ENCODE measurements at regions not wholly inside any gene's neighbourhood (a gene's known extent, or its start where the extent isn't known, plus 50 kb on each side); places are given as distances from the start of the nearest gene placed in this dataset.
"Not testable (repeated sequence)": the region's sequence is repeated elsewhere in the genome, so short reads cannot be mapped to it uniquely, and the experiment has no call there.

DNA sequence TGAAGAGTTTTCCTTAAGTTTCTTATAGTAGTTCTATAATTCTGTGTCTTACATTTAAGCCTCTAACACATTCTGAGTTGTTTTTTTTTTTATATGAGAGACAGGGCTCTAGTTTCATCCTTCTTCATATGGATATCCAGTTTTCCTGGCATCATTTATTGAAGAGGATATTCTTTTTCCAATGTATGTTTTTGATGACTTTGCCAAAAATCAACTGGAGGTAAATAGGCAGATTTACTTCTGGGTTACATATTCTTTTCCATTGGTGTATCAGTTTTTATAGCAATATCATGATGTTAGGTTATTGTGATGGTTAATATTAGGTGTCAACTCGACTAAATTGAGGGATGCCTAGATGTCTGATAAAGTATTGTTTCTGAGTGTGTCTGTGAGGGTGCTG lies 650.7 kb upstream of the GRID2 start:
- no peak for DNase-seq (ENCODE audit: low spot score)

- DNase-seq (ENCODE audit: low spot score) = no peak
Measured at GRCh38 chr4:91681091-91681490, 622.7 kb upstream of the GRID2 start.

DNA sequence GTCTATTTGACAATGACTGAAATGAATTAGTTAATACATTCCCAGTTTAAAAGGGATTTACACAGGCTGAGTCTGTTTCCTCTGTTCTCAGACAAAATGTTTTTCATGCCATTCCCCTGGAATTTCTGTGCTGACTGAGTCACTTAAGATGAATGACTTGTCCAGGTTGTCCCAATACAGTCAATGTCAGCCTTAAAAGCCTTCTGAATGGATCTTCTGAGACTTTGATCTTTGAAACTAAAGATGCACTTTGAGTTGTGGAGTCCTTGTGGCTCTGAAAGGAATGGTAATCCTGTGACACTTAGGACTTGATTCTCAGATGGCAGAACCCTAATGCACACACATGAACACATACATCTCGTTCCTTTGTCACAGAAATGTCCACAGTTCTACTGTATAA lies 622.2 kb upstream of the GRID2 start:
- DNase-seq (ENCODE audit: low spot score) = no peak

GRCh38 chr4:91684955-91685354 lies 618.8 kb upstream of the GRID2 start:
- DNase-seq (ENCODE audit: low spot score) = no peak

- DNase-seq (ENCODE audit: low spot score) = no peak
Measured at GRCh38 chr4:91688413-91688812, 615.4 kb upstream of the GRID2 start.

GRCh38 chr4:91699691-91700090 lies 604.1 kb upstream of the GRID2 start:
- not testable (repeated sequence) for DNase-seq (ENCODE audit: low spot score)

GRCh38 chr4:91729851-91730250 lies 573.9 kb upstream of the GRID2 start:
- DNase-seq (ENCODE audit: low spot score) = no peak

DNA sequence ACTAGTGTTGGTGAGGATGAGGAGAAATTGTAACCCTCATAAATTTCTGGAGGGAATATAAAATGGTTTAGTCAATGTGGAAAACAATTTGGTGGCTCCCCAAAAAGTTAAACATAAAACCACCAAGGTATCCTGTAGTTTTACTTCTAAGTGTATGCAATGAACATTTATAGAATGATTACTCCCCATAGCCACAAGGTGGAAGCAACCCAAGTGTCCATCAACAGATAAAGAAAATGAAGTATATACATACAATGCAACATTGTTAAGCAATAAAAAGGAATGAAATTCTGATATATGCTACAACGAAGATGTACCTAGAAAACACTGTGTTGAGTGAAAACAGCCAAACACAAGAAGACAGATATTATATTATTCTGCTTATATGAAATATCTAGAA lies 569.1 kb upstream of the GRID2 start:
- peak; percentile 64 for DNase-seq (ENCODE audit: low spot score)

- not testable (repeated sequence) for DNase-seq (ENCODE audit: low spot score)
Measured at GRCh38 chr4:91738831-91739230, 564.9 kb upstream of the GRID2 start.

DNA sequence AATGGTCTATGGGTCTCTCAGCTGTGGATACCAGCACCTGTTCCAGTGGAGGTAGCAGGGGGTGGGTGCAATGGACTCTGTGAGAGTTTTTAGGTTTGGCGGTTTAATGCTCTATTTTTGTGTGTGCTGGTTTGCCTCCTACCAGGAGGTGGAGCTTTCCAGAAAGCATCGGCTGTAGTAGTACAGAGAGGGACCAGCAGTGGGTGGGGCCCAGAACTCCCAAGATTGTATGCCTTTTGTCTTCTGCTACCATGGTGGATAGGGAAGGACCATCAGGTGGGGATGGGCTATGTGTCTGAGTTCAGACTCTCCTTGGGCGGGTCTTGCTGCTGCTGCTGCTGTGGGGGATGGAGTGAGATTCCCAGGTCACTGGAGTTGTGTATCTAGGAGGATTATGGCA lies 557.2 kb upstream of the GRID2 start:
- DNase-seq (ENCODE audit: low spot score) = no peak

DNA sequence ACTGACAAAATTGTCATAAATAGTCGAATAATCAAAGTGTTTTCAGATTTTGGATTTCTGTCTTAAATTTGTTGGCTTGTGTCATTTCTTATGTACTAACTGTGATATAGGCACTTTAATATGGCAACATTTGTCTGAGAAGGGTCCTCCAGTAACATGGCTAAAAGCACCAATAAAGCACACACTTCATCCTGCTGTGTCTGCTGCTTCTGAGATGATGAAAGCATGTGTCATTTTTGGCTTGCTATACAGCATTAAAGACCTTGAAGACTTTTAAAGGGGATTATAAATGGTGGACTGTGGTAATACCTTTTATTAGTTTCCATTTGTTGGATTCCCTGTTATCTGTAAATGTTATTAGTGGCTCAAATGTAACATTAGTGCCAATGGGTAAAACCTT lies 551.8 kb upstream of the GRID2 start:
- no peak for DNase-seq (ENCODE audit: low spot score)

DNA sequence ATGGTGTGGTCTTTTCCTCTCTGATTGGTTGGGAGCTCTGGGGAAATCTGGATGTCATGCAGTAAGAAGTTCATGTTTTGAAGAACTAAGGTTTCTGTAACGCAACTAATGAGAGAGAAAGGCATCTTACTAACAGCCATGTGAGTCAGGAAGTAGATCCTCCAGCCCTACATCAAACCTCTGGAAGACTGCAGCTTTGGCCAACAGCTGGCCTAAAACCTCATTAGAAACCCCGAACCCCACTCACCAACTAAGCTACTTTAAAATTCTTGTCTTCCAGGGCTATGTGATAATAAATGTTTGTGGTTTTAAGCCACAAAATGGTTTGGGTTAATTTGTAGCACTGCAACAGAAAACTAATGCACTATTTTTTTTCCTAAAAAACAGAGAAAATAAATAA lies 549.0 kb upstream of the GRID2 start:
- DNase-seq (ENCODE audit: low spot score) = no peak

GRCh38 chr4:91758487-91758886 lies 545.3 kb upstream of the GRID2 start:
- DNase-seq (ENCODE audit: low spot score) = peak; percentile 38

DNA sequence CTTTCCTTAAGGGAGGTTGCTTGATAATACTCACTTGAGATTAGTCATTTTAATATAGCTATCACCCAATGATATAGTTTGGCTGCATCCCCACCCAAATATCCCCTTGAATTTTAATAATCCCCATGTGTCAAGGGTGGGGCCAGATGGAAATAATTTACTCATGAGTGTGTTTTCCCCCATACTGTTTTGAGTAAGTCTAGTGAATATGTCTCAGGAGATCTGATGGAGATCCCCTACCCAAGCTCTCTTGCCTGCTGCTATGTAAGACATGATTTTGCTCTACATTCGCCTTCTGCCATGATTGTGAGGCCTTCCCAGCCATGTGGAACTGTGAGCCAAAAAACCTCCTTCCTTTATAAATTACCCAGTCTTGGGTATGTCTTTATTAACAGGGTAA lies 539.7 kb upstream of the GRID2 start:
- no peak for DNase-seq (ENCODE audit: low spot score)

DNA sequence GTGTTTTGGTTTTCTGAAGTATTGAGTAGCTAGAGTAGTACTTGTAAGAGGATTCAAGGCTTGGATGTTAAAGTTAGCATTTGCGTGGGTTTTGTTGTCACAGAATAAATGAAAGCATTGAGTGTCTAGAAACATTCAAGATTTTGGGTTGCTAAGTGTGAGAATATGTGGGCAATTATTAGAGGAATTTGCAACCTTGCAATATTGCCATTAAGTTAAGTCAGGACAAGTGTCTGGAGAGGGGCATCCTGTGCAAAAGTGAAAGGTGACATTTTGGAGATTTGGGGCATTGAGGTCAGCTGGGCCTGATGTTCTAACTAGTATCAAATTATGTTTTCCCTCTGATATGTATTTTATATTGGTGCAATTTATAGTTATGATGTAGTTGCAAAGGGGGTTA lies 533.9 kb upstream of the GRID2 start:
- DNase-seq (ENCODE audit: low spot score) = no peak

- peak; percentile 53 for DNase-seq (ENCODE audit: low spot score)
Measured at GRCh38 chr4:91791631-91792030, 512.1 kb upstream of the GRID2 start.

DNA sequence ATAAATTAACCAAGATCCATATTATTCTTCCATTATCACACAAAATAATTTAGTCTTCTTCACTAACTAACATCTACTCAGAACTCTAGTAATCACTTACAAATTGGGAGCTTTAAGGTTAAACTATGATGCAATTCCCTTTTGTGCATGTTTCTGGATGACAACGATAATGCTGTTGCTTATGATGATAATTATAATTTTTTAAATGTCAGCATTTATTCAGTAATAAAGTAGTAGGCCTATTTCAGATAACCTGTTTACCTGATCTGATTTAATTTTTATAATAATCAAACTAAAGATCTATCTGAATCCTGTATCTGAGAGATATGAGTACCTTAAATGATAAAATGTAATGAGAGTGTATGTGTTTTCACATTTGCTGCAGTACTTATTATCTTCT lies 507.8 kb upstream of the GRID2 start:
- DNase-seq (ENCODE audit: low spot score) = no peak

GRCh38 chr4:91812319-91812718 lies 491.4 kb upstream of the GRID2 start:
- DNase-seq (ENCODE audit: low spot score) = no peak

DNA sequence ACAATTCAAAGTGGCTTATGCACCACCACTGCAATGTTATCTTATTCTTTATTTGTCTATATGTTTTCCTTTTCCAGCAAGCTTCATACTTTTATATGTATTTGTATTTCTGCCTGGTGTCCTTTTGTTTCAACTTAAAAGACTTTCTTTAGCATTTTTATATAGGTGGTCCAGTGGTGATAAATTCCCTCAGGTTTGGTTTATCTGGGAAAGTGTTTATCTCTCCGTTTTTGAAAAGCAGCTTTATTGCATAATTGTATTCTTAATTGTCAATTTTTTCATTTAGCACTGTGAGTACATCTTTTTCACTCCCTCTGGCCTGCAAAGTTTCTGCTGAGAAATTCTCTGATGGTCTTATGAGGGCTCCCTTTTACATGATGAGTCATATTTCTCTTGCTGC lies 479.0 kb upstream of the GRID2 start:
- no peak for DNase-seq (ENCODE audit: low spot score)

DNA sequence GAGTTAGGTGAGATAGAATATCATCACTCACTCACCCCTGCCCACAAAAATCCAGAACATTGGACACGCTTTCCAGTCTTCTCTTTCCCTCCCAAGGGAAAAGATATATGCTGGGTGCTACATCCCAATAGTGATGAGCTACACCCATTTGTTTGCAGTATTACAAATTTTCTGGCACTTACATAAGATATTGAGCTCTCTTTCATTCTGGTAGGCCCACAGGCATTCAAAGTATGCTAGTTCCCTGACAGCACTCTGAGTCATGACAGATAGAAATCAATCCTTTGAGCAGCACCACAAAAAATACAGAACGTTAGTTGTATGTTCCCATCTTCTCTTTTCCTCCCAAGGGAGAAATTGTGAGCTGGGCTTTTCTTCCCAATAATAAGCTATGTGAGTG lies 477.6 kb upstream of the GRID2 start:
- peak; percentile 41 for DNase-seq (ENCODE audit: low spot score)

- DNase-seq (ENCODE audit: low spot score) = no peak
Measured at GRCh38 chr4:91827914-91828313, 475.9 kb upstream of the GRID2 start.

- DNase-seq (ENCODE audit: low spot score) = no peak
Measured at GRCh38 chr4:91829531-91829930, 474.2 kb upstream of the GRID2 start.

GRCh38 chr4:91830681-91831395 lies 472.9 kb upstream of the GRID2 start:
- no peak for DNase-seq (ENCODE audit: low spot score)

- DNase-seq (ENCODE audit: low spot score) = no peak
Measured at GRCh38 chr4:91837608-91838029, 466.1 kb upstream of the GRID2 start.
